Astrocyte (in vitro differentiated cells and primary cell): ENCODE measurements at regions not wholly inside any gene's neighbourhood (a gene's known extent, or its start where the extent isn't known, plus 50 kb on each side); places are given as distances from the start of the nearest gene placed in this dataset.

Source experiments
- DNase-seq: peaks from one replicate; pipeline ENCODE4 v3.0.0-alpha.2; 2010; ENCODE audit warnings: low read depth
- FAIRE-seq: peaks from 2 replicates; lab custom pipeline; 2011; peaks lifted over from hg19 to GRCh38; lab: Jason Lieb, UNC
- H2AFZ ChIP-seq: 2 replicates; pipeline ENCODE4 v1.6.0; 2012; ENCODE audit warnings: low read depth, low read length, inconsistent platforms
- H3K27ac ChIP-seq: 2 replicates; pipeline ENCODE4 v1.5.1; 2011; ENCODE audit warnings: low read depth, low read length, inconsistent platforms
- H3K27me3 ChIP-seq: 2 replicates; pipeline ENCODE4 v1.6.0; 2011; ENCODE audit warnings: low read length, inconsistent platforms; ENCODE audit not compliant: insufficient read depth
- H3K36me3 ChIP-seq: 2 replicates; pipeline ENCODE4 v1.5.1; 2011; ENCODE audit warnings: low read length, inconsistent platforms; ENCODE audit not compliant: insufficient read depth
- H3K4me1 ChIP-seq: 2 replicates; pipeline ENCODE4 v1.5.1; 2011; ENCODE audit warnings: low read length, inconsistent platforms; ENCODE audit not compliant: insufficient read depth
- H3K4me2 ChIP-seq: 2 replicates; pipeline ENCODE4 v1.6.0; 2012; ENCODE audit warnings: low read length, inconsistent platforms
- H3K4me3 ChIP-seq: 2 replicates; pipeline ENCODE4 v1.5.1; 2011; ENCODE audit warnings: low read depth, mild to moderate bottlenecking, low read length, inconsistent platforms; ENCODE audit not compliant: insufficient read depth
- H3K79me2 ChIP-seq: 2 replicates; pipeline ENCODE4 v1.6.0; 2012; ENCODE audit warnings: mild to moderate bottlenecking, low read length, inconsistent platforms; ENCODE audit not compliant: insufficient read depth
- H3K9ac ChIP-seq: 2 replicates; pipeline ENCODE4 v1.6.0; 2012; ENCODE audit warnings: mild to moderate bottlenecking, low read length, inconsistent platforms
- H3K9me3 ChIP-seq: 2 replicates; pipeline ENCODE4 v1.5.1; 2012; ENCODE audit warnings: low read depth, mild to moderate bottlenecking, low read length, inconsistent platforms; ENCODE audit not compliant: insufficient read depth
- H4K20me1 ChIP-seq: 2 replicates; pipeline ENCODE4 v1.6.0; 2012; ENCODE audit warnings: low read length, inconsistent platforms; ENCODE audit not compliant: insufficient read depth
- H3K27ac Mint-ChIP-seq: one replicate; pipeline ENCODE4 v1.8.0; 2021; ENCODE audit warnings: mild to moderate bottlenecking, mixed read lengths; ENCODE audit not compliant: unreplicated experiment
- H3K27me3 Mint-ChIP-seq: one replicate; pipeline ENCODE4 v1.8.0; 2021; ENCODE audit warnings: low read depth, mixed read lengths; ENCODE audit not compliant: unreplicated experiment
- H3K36me3 Mint-ChIP-seq: one replicate; pipeline ENCODE4 v1.8.0; 2021; ENCODE audit warnings: low read depth, mixed read lengths; ENCODE audit not compliant: unreplicated experiment
- H3K4me1 Mint-ChIP-seq: one replicate; pipeline ENCODE4 v1.8.0; 2021; ENCODE audit warnings: low read depth, mixed read lengths; ENCODE audit not compliant: unreplicated experiment
- H3K4me3 Mint-ChIP-seq: one replicate; pipeline ENCODE4 v1.8.0; 2021; ENCODE audit warnings: mild to moderate bottlenecking, moderate library complexity, mixed read lengths; ENCODE audit not compliant: unreplicated experiment
- H3K9me3 Mint-ChIP-seq: one replicate; pipeline ENCODE4 v1.8.0; 2021; ENCODE audit warnings: mild to moderate bottlenecking, mixed read lengths; ENCODE audit not compliant: unreplicated experiment
- CTCF ChIP-seq: IDR thresholded peaks from 2 replicates; pipeline ENCODE4 v1.5.1; 2011; ENCODE audit warnings: low read depth, mild to moderate bottlenecking, inconsistent platforms, low read length, moderate library complexity; ENCODE audit not compliant: insufficient read depth
- EZH2 ChIP-seq: IDR thresholded peaks from 2 replicates; pipeline ENCODE4 v1.6.1; 2012; ENCODE audit warnings: mild to moderate bottlenecking, low read length, inconsistent platforms; ENCODE audit not compliant: insufficient read depth

DNA sequence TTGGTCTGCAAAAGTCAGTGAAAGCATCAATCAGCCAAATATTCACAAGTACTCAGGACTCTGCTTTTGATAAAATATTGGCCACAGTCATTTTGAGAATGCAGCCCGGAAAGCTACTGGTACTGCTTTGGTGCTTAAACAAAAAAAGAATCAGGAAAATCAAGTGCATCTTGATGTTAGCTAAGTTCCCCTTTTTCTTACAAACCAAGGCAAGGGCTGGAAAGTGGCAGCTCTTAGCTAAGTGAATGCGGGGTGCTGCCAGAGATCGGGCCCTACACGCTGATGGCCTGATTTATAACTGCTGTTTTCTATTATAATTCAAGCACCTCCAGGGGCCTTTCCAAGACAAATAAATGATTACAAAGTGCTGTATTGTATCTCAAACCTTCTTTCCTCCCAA, 136.8 kb upstream of the MGMT start:
- no peak overlapping the region for H3K27ac ChIP-seq
- H3K27me3 ChIP-seq, result no peaks in the 10 kb centered on the region
- H4K20me1 ChIP-seq, result no peaks in the 10 kb centered on the region
- no peak for TF ChIP-seq EZH2
- TF ChIP-seq CTCF, result no peak
- H3K4me2 ChIP-seq, result no peak overlapping the region
- H3K4me1 ChIP-seq, result no peaks in the 10 kb centered on the region
- DNase-seq (no peak), FAIRE-seq (no peak)
- Mint-ChIP-seq H3K9me3 (no peaks in the 10 kb centered on the region), H3K27ac (no peak overlapping the region), H3K4me1 (peaks cover 2% of the 10 kb centered on the region), H3K36me3 (no peaks in the 10 kb centered on the region), H3K4me3 (no peak overlapping the region), H3K27me3 (peaks cover 25% of the 10 kb centered on the region)
- H3K36me3 ChIP-seq, result no peaks in the 10 kb centered on the region
- no peaks in the 10 kb centered on the region for H3K79me2 ChIP-seq
- H3K9me3 ChIP-seq, result peaks cover 5% of the 10 kb centered on the region
- no peak overlapping the region for H2AFZ ChIP-seq
- H3K4me3 ChIP-seq, result no peak overlapping the region
- no peak overlapping the region for H3K9ac ChIP-seq

GRCh38 chr10:129331207-129331838, 135.7 kb upstream of the MGMT start:
- no peaks in the 10 kb centered on the region for H3K4me1 ChIP-seq
- no peaks in the 10 kb centered on the region for H3K36me3 ChIP-seq
- no peaks in the 10 kb centered on the region for H3K79me2 ChIP-seq
- H4K20me1 ChIP-seq, result no peaks in the 10 kb centered on the region
- no peak overlapping the region for H3K4me3 ChIP-seq
- H3K9ac ChIP-seq, result no peak overlapping the region
- Mint-ChIP-seq H3K27ac (no peak overlapping the region), H3K4me1 (peaks cover 2% of the 10 kb centered on the region), H3K9me3 (no peaks in the 10 kb centered on the region), H3K27me3 (peaks cover 21% of the 10 kb centered on the region), H3K36me3 (no peaks in the 10 kb centered on the region), H3K4me3 (no peak overlapping the region)
- H2AFZ ChIP-seq, result no peak overlapping the region
- no peaks in the 10 kb centered on the region for H3K27me3 ChIP-seq
- TF ChIP-seq EZH2 (no peak), CTCF (no peak)
- peaks cover 7% of the 10 kb centered on the region for H3K9me3 ChIP-seq
- no peak overlapping the region for H3K27ac ChIP-seq
- DNase-seq (no peak), FAIRE-seq (no peak)
- no peak overlapping the region for H3K4me2 ChIP-seq

- Histone ChIP-seq H3K4me1 (no peaks in the 10 kb centered on the region), H3K4me2 (no peak overlapping the region), H3K36me3 (no peaks in the 10 kb centered on the region), H3K79me2 (no peaks in the 10 kb centered on the region), H3K27ac (no peak overlapping the region), H2AFZ (no peak overlapping the region), H3K9ac (no peak overlapping the region), H3K27me3 (no peaks in the 10 kb centered on the region), H4K20me1 (no peaks in the 10 kb centered on the region), H3K4me3 (no peak overlapping the region), H3K9me3 (peaks cover 7% of the 10 kb centered on the region)
- Mint-ChIP-seq H3K4me1 (peaks cover 2% of the 10 kb centered on the region), H3K4me3 (no peak overlapping the region), H3K36me3 (no peaks in the 10 kb centered on the region), H3K27me3 (peaks cover 16% of the 10 kb centered on the region), H3K9me3 (no peaks in the 10 kb centered on the region), H3K27ac (no peak overlapping the region)
- TF ChIP-seq EZH2, result no peak
- TF ChIP-seq CTCF, result no peak
- FAIRE-seq (no peak), DNase-seq (no peak)
These were observed 135.2 kb upstream of the MGMT start for GRCh38 chr10:129331839-129332220.
